Body of pancreas (tissue), 4 donors: ENCODE measurements at regions not wholly inside any gene's neighbourhood (a gene's known extent, or its start where the extent isn't known, plus 50 kb on each side); places are given as distances from the start of the nearest gene placed in this dataset.

Source experiments
- CTCF ChIP-seq, 7 experiments: fragments of 450-650 bp in 4 of 7; fragments of 200-600 bp in 3 of 7; sonication (generic) in 3 of 7; IDR thresholded peaks; one replicate each; pipeline ENCODE4 v1.5.1; 2016 to 2019; ENCODE audit warnings: antibody characterized with exemption in 7 of 7
- POLR2A ChIP-seq, 3 donors: fragments of 450-650 bp; IDR thresholded peaks; one replicate each; pipeline ENCODE4 v1.6.1; 2016; ENCODE audit warnings: antibody characterized with exemption in 3 of 3, mild to moderate bottlenecking in 2 of 3

DNA sequence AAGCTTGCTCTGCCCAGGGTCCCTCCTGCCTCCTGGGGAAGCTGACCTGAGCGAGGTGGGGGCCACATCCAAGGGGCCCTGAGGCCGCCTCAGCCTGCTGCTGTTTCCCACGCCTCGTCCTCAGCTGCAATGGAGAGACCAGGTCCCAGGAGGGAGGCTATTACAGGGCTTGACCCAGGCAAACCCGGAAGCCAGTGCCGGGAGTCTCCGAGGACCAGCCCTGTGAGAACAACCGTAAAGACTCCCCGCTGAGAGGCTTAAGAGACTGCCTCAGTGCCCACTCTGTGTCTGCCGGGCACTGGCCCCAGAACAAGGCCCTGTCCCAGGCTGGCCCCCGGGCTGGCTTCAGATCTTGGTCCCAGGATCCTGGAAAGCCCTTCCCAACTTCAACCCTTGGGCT, 124.3 kb upstream of the FGF3 start:
- TF ChIP-seq CTCF (IDR thresholded peaks at IDR 0.05) (no peak), POLR2A (IDR thresholded peaks at IDR 0.05) (no peak)
